ENCODE measurements at regions not wholly inside any gene's neighbourhood (a gene's known extent, or its start where the extent isn't known, plus 50 kb on each side); places are given as distances from the start of the nearest gene placed in this dataset.

- intact Hi-C loops (cut with DNase I), result no loop called here
Measured at GRCh38 chr6:54629131-54629530, 217.4 kb upstream of the FAM83B start.

GRCh38 chr6:54632984-54633565 is 213.5 kb upstream of the FAM83B start:
- intact Hi-C loops (cut with DNase I), result no loop called here
- DNase-seq, result no peak

More at GRCh38 chr6:54629131-54629530, 217.4 kb upstream of the FAM83B start:
- DNase-seq, result no peak

GRCh38 chr6:54633601-54634000 is 213.0 kb upstream of the FAM83B start:
- DNase-seq, result no peak
- intact Hi-C loops (cut with DNase I), result no loop called here

GRCh38 chr6:54640911-54641310 is 205.7 kb upstream of the FAM83B start:
- no peak for DNase-seq
- intact Hi-C loops (cut with DNase I), result no loop called here

GRCh38 chr6:54646069-54646950 is 200.3 kb upstream of the FAM83B start:
- intact Hi-C loops (cut with DNase I), result no loop called here
- no peak for DNase-seq

GRCh38 chr6:54646951-54647664 is 199.5 kb upstream of the FAM83B start:
- no peak for DNase-seq
- intact Hi-C loops (cut with DNase I), result no loop called here

- no peak for DNase-seq
- intact Hi-C loops (cut with DNase I), result no loop called here
Measured at GRCh38 chr6:54654381-54654780, 192.2 kb upstream of the FAM83B start.

- intact Hi-C loops (cut with DNase I), result no loop called here
- DNase-seq, result no peak
Measured at GRCh38 chr6:54655162-54655561, 191.4 kb upstream of the FAM83B start.

GRCh38 chr6:54665278-54665677 is 181.3 kb upstream of the FAM83B start:
- intact Hi-C loops (cut with DNase I), result no loop called here
- DNase-seq, result no peak

- intact Hi-C loops (cut with DNase I), result no loop called here
- no peak for DNase-seq
Measured at GRCh38 chr6:54680531-54680930, 166.0 kb upstream of the FAM83B start.

GRCh38 chr6:54681267-54681666 is 165.3 kb upstream of the FAM83B start:
- intact Hi-C loops (cut with DNase I), result no loop called here

GRCh38 chr6:54681987-54682386 is 164.6 kb upstream of the FAM83B start:
- DNase-seq, result no peak
- intact Hi-C loops (cut with DNase I), result no loop called here

More at GRCh38 chr6:54681267-54681666, 165.3 kb upstream of the FAM83B start:
- DNase-seq, result no peak

GRCh38 chr6:54689620-54690019 is 157.0 kb upstream of the FAM83B start:
- intact Hi-C loops (cut with DNase I), result no loop called here

GRCh38 chr6:54690596-54690995 is 156.0 kb upstream of the FAM83B start:
- DNase-seq, result no peak
- intact Hi-C loops (cut with DNase I), result no loop called here

More at GRCh38 chr6:54689620-54690019, 157.0 kb upstream of the FAM83B start:
- DNase-seq, result no peak

- no peak for DNase-seq
- intact Hi-C loops (cut with DNase I), result no loop called here
Measured at GRCh38 chr6:54694928-54695532, 151.5 kb upstream of the FAM83B start.

GRCh38 chr6:54695815-54696214 is 150.8 kb upstream of the FAM83B start:
- intact Hi-C loops (cut with DNase I), result no loop called here
- no peak for DNase-seq

- DNase-seq, result no peak
- intact Hi-C loops (cut with DNase I), result no loop called here
Measured at GRCh38 chr6:54697424-54697823, 149.1 kb upstream of the FAM83B start.

GRCh38 chr6:54698974-54699373 is 147.6 kb upstream of the FAM83B start:
- no peak for DNase-seq
- intact Hi-C loops (cut with DNase I), result no loop called here

- intact Hi-C loops (cut with DNase I), result no loop called here
Measured at GRCh38 chr6:54700158-54700557, 146.4 kb upstream of the FAM83B start.

GRCh38 chr6:54702772-54703171 is 143.8 kb upstream of the FAM83B start:
- intact Hi-C loops (cut with DNase I), result no loop called here

More at GRCh38 chr6:54700158-54700557, 146.4 kb upstream of the FAM83B start:
- DNase-seq, result no peak

GRCh38 chr6:54706391-54706790 is 140.2 kb upstream of the FAM83B start:
- intact Hi-C loops (cut with DNase I), result no loop called here
- DNase-seq, result no peak

More at GRCh38 chr6:54702772-54703171, 143.8 kb upstream of the FAM83B start:
- no peak for DNase-seq

All from posterior cingulate gyrus (tissue), 11 donors.